ENCODE measurements at regions not wholly inside any gene's neighbourhood (a gene's known extent, or its start where the extent isn't known, plus 50 kb on each side); places are given as distances from the start of the nearest gene placed in this dataset.
A peak's percentile ranks its signal among the peaks of the same experiment; 100 is the strongest.

DNA sequence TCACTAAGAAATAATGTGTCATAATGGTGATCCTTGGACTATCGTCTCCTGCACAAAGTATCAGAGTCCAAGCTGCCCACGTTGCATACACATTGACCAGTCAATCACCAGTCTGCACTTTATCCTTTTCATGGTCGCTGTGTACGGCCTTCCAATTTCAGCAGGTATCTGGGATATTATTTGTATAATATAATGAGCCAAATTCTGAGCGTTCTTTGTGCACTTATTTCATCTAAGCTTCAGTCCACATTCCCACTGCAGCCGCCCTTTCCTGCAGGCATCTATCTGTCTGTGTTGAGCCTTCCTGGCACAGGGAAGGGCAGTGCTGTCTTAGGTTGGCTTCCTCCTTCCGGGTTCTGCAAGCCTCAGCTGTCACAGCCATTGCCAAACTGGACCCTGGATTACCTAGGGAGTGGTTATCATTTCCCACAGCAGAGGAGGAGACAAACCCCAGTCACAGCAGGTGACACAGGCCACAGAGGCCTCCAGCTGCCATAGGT lies 174.3 kb downstream of the TTLL2 start (continued):
- no peak for TF ChIP-seq ZNF709 (CRISPR knock-in tag; IDR thresholded peaks at IDR 0.05)
- no peak for TF ChIP-seq TEAD2 (CRISPR knock-in tag; IDR thresholded peaks at IDR 0.05)
- TF ChIP-seq MTF2 (CRISPR knock-in tag; IDR thresholded peaks at IDR 0.05; ENCODE audit: borderline replicate concordance) = no peak
- no peak for TF ChIP-seq ZSCAN5A (CRISPR knock-in tag; IDR thresholded peaks at IDR 0.05; ENCODE audit: borderline replicate concordance)
- no peak for TF ChIP-seq NFE2L2 (IDR thresholded peaks at IDR 0.05; ENCODE audit: low read length)
- no peak for TF ChIP-seq ARHGAP35 (CRISPR knock-in tag; IDR thresholded peaks at IDR 0.05; ENCODE audit: borderline replicate concordance)
- no peak for TF ChIP-seq PAX8 (CRISPR knock-in tag; IDR thresholded peaks at IDR 0.05; ENCODE audit: borderline replicate concordance)
- no peak for TF ChIP-seq GATA4 (IDR thresholded peaks at IDR 0.05; ENCODE audit: borderline replicate concordance, low read depth)
- TF ChIP-seq, protein P1, sequence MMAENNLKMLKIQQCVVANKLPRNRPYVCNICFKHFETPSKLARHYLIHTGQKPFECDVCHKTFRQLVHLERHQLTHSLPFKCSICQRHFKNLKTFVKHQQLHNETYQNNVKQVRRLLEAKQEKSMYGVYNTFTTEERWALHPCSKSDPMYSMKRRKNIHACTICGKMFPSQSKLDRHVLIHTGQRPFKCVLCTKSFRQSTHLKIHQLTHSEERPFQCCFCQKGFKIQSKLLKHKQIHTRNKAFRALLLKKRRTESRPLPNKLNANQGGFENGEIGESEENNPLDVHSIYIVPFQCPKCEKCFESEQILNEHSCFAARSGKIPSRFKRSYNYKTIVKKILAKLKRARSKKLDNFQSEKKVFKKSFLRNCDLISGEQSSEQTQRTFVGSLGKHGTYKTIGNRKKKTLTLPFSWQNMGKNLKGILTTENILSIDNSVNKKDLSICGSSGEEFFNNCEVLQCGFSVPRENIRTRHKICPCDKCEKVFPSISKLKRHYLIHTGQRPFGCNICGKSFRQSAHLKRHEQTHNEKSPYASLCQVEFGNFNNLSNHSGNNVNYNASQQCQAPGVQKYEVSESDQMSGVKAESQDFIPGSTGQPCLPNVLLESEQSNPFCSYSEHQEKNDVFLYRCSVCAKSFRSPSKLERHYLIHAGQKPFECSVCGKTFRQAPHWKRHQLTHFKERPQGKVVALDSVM (CRISPR knock-in tag; IDR thresholded peaks at IDR 0.05) = no peak
- no peak for TF ChIP-seq ZNF792 (CRISPR knock-in tag; IDR thresholded peaks at IDR 0.05)
- TF ChIP-seq PTBP1 (IDR thresholded peaks at IDR 0.05; ENCODE audit: low read depth, low read length, poor library complexity, severe bottlenecking) = no peak
- TF ChIP-seq CREB3 (CRISPR knock-in tag; IDR thresholded peaks at IDR 0.05) = no peak
- TF ChIP-seq ZNF205 (CRISPR knock-in tag; IDR thresholded peaks at IDR 0.05) = peak; percentile 24; the same call in 1 of the 2 replicates
- no peak for TF ChIP-seq ZNF790 (CRISPR knock-in tag; IDR thresholded peaks at IDR 0.05; ENCODE audit: borderline replicate concordance)
- no peak for TF ChIP-seq JDP2 (CRISPR knock-in tag; IDR thresholded peaks at IDR 0.05; ENCODE audit: borderline replicate concordance)
- TF ChIP-seq RCOR2 (CRISPR knock-in tag; IDR thresholded peaks at IDR 0.05) = no peak
- no peak for TF ChIP-seq ZKSCAN1 (IDR thresholded peaks at IDR 0.05; ENCODE audit: low read length)
- TF ChIP-seq HDAC6 (IDR thresholded peaks at IDR 0.05; ENCODE audit: low read depth, low read length) = no peak
- no peak for TF ChIP-seq ZNF549 (CRISPR knock-in tag; IDR thresholded peaks at IDR 0.05)
- no peak for TF ChIP-seq TOE1 (CRISPR knock-in tag; IDR thresholded peaks at IDR 0.05)
- TF ChIP-seq TIGD3 (CRISPR knock-in tag; IDR thresholded peaks at IDR 0.05; ENCODE audit: borderline replicate concordance) = no peak
- no peak for TF ChIP-seq THAP11 (CRISPR knock-in tag; IDR thresholded peaks at IDR 0.05)
- no peak for TF ChIP-seq YEATS2 (CRISPR knock-in tag; IDR thresholded peaks at IDR 0.05; ENCODE audit: borderline replicate concordance)
- no peak for TF ChIP-seq ZNF703 (CRISPR knock-in tag; IDR thresholded peaks at IDR 0.05; ENCODE audit: borderline replicate concordance)
- peak; percentile 97; the same call in 1 of the 2 replicates for TF ChIP-seq MEIS2 (CRISPR knock-in tag; IDR thresholded peaks at IDR 0.05)
- TF ChIP-seq ZNF282 (IDR thresholded peaks at IDR 0.05; ENCODE audit: partially characterized antibody) = no peak
- TF ChIP-seq EHMT2 (IDR thresholded peaks at IDR 0.05; ENCODE audit: borderline replicate concordance, low read depth, low read length) = no peak
- TF ChIP-seq ZNF747 (CRISPR knock-in tag; IDR thresholded peaks at IDR 0.05; ENCODE audit: borderline replicate concordance) = 0 out of 2 replicates have a peak, but pooled peaks have one; percentile 37
